Testis (tissue), 2 donors: ENCODE measurements at regions not wholly inside any gene's neighbourhood (a gene's known extent, or its start where the extent isn't known, plus 50 kb on each side); places are given as distances from the start of the nearest gene placed in this dataset.

ENCODE experiments used
- DNase-seq: peaks from one replicate; pipeline ENCODE4 v3.0.0-alpha.2; 2019
- H3K27ac ChIP-seq, 2 donors: fragments of 200-600 bp; sonication (generic); one replicate each; pipeline ENCODE4 v1.5.1; 2019
- H3K27me3 ChIP-seq: fragments of 200-600 bp; sonication (generic); one replicate; pipeline ENCODE4 v1.5.1; 2019
- H3K36me3 ChIP-seq: fragments of 200-600 bp; sonication (generic); one replicate; pipeline ENCODE4 v1.5.1; 2017; ENCODE audit warnings: low read depth; ENCODE audit errors: missing control alignments
- H3K4me1 ChIP-seq: fragments of 200-600 bp; sonication (generic); one replicate; pipeline ENCODE4 v1.5.1; 2019
- H3K4me3 ChIP-seq, 2 donors: fragments of 200-600 bp; sonication (generic); one replicate each; pipeline ENCODE4 v1.5.1; 2017 to 2019
- H3K9me3 ChIP-seq: fragments of 200-600 bp; sonication (generic); one replicate; pipeline ENCODE4 v1.5.1; 2017
- POLR2A ChIP-seq: fragments of 450-650 bp; IDR thresholded peaks from one replicate; pipeline ENCODE4 v1.6.1; 2017; ENCODE audit warnings: antibody characterized with exemption, mild to moderate bottlenecking, moderate library complexity
- WGBS, 2 donors: methylation state at CpG; one replicate each; pipeline ENCODE4 v1.1.5; 2018; 5-methylcytosine and 5-hydroxymethylcytosine counted together
- intact Hi-C: fragments of 100-400 bp; cut with DNase I; formaldehyde crosslinking; loops from one replicate; pipeline ENCODE4 v1.15.1; 2023; ENCODE audit warnings: low total_unique reads
- TF ChIP-seq, protein P1 (sequence below), 3 experiments: fragments of 450-650 bp in 2 of 3; fragments of 200-600 bp in 1 of 3; sonication (generic) in 1 of 3; IDR thresholded peaks; one replicate each; pipeline ENCODE4 v1.5.1; 2016 to 2019; ENCODE audit warnings: antibody characterized with exemption in 3 of 3, mild to moderate bottlenecking in 2 of 3, moderate library complexity in 1 of 3

DNA sequence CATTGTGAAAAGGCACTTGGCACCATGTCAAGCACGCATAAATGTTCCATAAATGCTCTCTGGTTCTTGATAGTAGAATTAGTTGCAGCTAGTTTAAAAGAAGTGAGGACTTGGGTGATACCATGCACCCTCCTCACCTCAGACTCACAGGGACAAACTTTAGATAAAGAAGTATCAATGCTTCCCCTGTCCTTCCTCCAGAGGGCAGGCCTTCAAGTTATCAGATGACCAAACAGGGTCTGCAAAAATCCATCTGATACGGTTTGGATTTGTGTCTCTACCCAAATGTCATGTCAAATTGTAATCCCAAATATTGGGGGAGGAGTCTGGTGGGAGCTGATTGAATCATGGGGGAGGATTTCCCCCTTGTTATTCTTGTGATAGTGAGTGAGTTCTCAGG is 54.1 kb downstream of the C1QL2 start:
- no peaks in the 10 kb centered on the region for H3K9me3 ChIP-seq
- TF ChIP-seq, protein P1, sequence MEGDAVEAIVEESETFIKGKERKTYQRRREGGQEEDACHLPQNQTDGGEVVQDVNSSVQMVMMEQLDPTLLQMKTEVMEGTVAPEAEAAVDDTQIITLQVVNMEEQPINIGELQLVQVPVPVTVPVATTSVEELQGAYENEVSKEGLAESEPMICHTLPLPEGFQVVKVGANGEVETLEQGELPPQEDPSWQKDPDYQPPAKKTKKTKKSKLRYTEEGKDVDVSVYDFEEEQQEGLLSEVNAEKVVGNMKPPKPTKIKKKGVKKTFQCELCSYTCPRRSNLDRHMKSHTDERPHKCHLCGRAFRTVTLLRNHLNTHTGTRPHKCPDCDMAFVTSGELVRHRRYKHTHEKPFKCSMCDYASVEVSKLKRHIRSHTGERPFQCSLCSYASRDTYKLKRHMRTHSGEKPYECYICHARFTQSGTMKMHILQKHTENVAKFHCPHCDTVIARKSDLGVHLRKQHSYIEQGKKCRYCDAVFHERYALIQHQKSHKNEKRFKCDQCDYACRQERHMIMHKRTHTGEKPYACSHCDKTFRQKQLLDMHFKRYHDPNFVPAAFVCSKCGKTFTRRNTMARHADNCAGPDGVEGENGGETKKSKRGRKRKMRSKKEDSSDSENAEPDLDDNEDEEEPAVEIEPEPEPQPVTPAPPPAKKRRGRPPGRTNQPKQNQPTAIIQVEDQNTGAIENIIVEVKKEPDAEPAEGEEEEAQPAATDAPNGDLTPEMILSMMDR (IDR thresholded peaks at IDR 0.05): no peak
- no peak for TF ChIP-seq POLR2A
- 32 to 37% methylated on average over 2 of the region's 2 CpGs for WGBS, 2 donors
- H3K4me1 ChIP-seq: no peaks in the 10 kb centered on the region
- H3K4me3 ChIP-seq: no peak overlapping the region
- H3K27me3 ChIP-seq: no peaks in the 10 kb centered on the region
- no peaks in the 10 kb centered on the region for H3K36me3 ChIP-seq
- intact Hi-C loops: no loop called here
- DNase-seq: no peak
- no peak overlapping the region for H3K27ac ChIP-seq

DNA sequence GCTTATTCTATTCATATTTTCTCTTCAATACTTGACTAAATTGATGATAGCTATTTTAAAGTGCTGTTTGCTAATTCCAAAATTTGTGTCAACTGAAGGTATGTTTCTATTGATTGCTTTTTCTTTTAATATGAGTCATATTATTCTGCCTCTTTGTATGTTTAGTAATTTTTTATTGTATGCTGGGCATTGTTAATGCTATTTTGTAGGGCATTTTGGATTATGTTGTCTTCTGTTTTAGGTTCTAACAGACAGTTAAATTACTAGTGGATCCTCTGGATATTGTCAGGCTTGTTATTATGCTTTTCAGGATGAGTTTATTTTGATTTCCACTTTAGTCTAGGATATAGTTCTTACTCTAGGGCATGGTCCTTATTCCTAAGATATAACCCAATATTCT is 55.6 kb downstream of the C1QL2 start:
- no peaks in the 10 kb centered on the region for H3K36me3 ChIP-seq
- H3K27me3 ChIP-seq: no peaks in the 10 kb centered on the region
- no peak overlapping the region for H3K4me3 ChIP-seq
- intact Hi-C loops: no loop called here
- no peak overlapping the region for H3K27ac ChIP-seq
- no peaks in the 10 kb centered on the region for H3K9me3 ChIP-seq
- TF ChIP-seq, protein P1 (IDR thresholded peaks at IDR 0.05): no peak
- TF ChIP-seq POLR2A: no peak
- no peaks in the 10 kb centered on the region for H3K4me1 ChIP-seq
- DNase-seq: no peak

DNA sequence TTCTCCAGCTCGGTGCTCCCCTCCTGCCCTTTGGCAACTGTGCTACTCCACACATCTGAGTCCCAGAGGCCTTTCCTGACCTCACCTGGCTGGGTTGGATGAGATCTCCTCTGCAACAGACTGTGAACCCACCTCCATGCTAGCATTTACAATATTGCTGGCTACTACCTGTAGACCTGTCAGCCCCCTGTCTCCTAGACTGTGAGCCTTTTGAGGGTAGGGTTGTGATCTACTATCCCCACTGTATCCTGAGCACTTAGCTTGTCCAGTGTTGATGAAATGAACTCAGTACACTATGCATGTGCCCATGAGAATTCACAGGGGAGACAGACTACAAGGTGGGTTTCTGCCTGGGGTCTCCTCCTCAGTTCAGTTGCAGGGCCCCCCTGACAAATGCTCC is 70.1 kb downstream of the C1QL2 start:
- Histone ChIP-seq H3K4me1 (peaks cover 6% of the 10 kb centered on the region), H3K4me3 (no peak overlapping the region), H3K27me3 (no peaks in the 10 kb centered on the region), H3K9me3 (no peaks in the 10 kb centered on the region), H3K36me3 (no peaks in the 10 kb centered on the region), H3K27ac (no peak overlapping the region)
- DNase-seq: no peak
- intact Hi-C loops: no loop called here
- TF ChIP-seq POLR2A: no peak
- TF ChIP-seq, protein P1 (IDR thresholded peaks at IDR 0.05): no peak
- 89 to 96% methylated on average over 1 of the region's 1 CpG for WGBS, 2 donors

DNA sequence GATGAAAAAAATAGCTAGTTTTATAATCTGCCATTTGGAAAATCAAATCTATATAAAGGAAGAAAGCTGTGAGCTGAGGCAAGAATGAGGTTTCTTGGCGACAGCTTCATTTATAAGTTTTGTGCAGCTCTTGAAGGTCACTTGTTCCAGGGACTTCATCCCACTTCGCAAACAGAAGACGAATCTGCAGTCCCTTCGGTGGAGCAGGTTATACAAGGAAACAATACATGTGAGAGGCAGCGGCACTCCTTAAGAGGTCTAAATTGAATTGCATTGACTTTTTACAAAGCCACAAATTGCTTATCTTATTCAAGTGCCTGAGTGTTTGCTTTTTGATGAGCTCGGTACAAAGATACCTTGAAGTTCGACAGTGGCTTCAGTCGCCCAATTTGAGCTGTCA is 72.2 kb downstream of the C1QL2 start:
- DNase-seq: no peak
- TF ChIP-seq POLR2A: no peak
- TF ChIP-seq, protein P1 (IDR thresholded peaks at IDR 0.05): no peak
- WGBS, 2 donors: 65 to 66% methylated on average over 8 of the region's 8 CpGs

DNA sequence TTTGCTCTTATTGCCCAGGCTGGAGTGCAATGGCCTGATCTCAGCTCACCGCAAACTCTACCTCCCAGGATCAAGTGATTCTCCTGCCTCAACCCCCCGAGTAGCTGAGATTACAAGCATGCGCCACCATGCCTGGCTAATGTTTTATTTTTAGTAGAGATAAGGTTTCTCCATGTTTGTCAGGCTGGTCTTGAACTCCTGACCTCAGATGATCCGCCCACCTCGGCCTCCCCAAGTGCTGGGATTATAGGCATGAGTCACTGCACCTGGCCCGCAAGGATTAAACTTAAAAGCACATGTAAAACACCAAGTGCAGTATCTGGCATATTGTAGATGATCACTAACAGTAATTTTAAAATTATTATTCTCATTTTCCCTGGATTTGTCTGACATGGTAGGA is 72.9 kb downstream of the C1QL2 start:
- Histone ChIP-seq H3K9me3 (no peaks in the 10 kb centered on the region), H3K27me3 (no peaks in the 10 kb centered on the region), H3K4me3 (no peak overlapping the region), H3K4me1 (peaks cover 6% of the 10 kb centered on the region), H3K36me3 (no peaks in the 10 kb centered on the region), H3K27ac (no peak overlapping the region)
- DNase-seq: no peak
- intact Hi-C loops: no loop called here
- whole genome bisulfite sequencing, 2 donors: 41% methylated on average over 6 of the region's 6 CpGs
- TF ChIP-seq, protein P1 (IDR thresholded peaks at IDR 0.05): no peak
- no peak for TF ChIP-seq POLR2A

More for the DNA sequence above, 72.2 kb downstream of the C1QL2 start:
- H3K4me1 ChIP-seq: peaks cover 6% of the 10 kb centered on the region
- H3K9me3 ChIP-seq: no peaks in the 10 kb centered on the region
- no peaks in the 10 kb centered on the region for H3K36me3 ChIP-seq
- H3K27ac ChIP-seq: no peak overlapping the region
- H3K4me3 ChIP-seq: no peak overlapping the region
- intact Hi-C loops: no loop called here
- no peaks in the 10 kb centered on the region for H3K27me3 ChIP-seq
